ENCODE measurements at regions not wholly inside any gene's neighbourhood (a gene's known extent, or its start where the extent isn't known, plus 50 kb on each side); places are given as distances from the start of the nearest gene placed in this dataset.

GRCh38 chr9:95719354-95719753 is 156.1 kb upstream of the ERCC6L2 start:
- no peaks in the 10 kb centered on the region for H3K4me1 Mint-ChIP-seq
- Histone ChIP-seq H3K4me2 (ENCODE audit: insufficient read depth, insufficient read length, low read length) (no peak overlapping the region), H2BK12ac (ENCODE audit: insufficient read length, low read depth, low read length) (no peak overlapping the region), H2BK15ac (ENCODE audit: low read depth, low read length) (no peak overlapping the region), H3K27ac (ENCODE audit: insufficient read length, low read depth, low read length) (no peak overlapping the region), H2BK5ac (ENCODE audit: insufficient read length, low read length) (no peak overlapping the region), H4K8ac (replicated peaks; ENCODE audit: insufficient read length, low read depth, low read length) (no peak overlapping the region), H2BK120ac (ENCODE audit: low read depth, low read length, poor library complexity, severe bottlenecking) (no peak overlapping the region), H3K9ac (ENCODE audit: extremely low read depth, insufficient read length, low read length) (no peak overlapping the region), H3K4ac (ENCODE audit: low read depth, low read length) (no peak overlapping the region), H4K5ac (ENCODE audit: insufficient read length, low read depth, low read length) (no peak overlapping the region), H4K91ac (ENCODE audit: insufficient read length, low read depth, low read length) (no peak overlapping the region), H4K20me1 (ENCODE audit: control insufficient read depth, insufficient read depth, insufficient read length) (no peaks in the 10 kb centered on the region), H3K4me1 (ENCODE audit: insufficient read depth, low read length) (no peaks in the 10 kb centered on the region), H3K18ac (ENCODE audit: insufficient read length, low read depth, low read length) (no peak overlapping the region), H3K56ac (ENCODE audit: insufficient read length, low read depth, low read length) (no peak overlapping the region), H3K27me3 (ENCODE audit: insufficient read depth, low read length) (no peaks in the 10 kb centered on the region), H3K23ac (ENCODE audit: insufficient read length, low read depth, low read length) (no peak overlapping the region), H3K79me1 (ENCODE audit: insufficient read depth, low read depth, low read length, poor library complexity, severe bottlenecking) (no peaks in the 10 kb centered on the region), H2BK20ac (ENCODE audit: low read depth, low read length, poor library complexity, severe bottlenecking) (no peak overlapping the region), H3K9me3 (ENCODE audit: control insufficient read depth, low read depth, low read length) (no peaks in the 10 kb centered on the region), H3K14ac (ENCODE audit: insufficient read depth, low read length) (no peak overlapping the region), H3K23me2 (ENCODE audit: insufficient read length, low read depth, low read length, poor library complexity, severe bottlenecking) (no peaks in the 10 kb centered on the region), H2AK5ac (ENCODE audit: insufficient read length, low read length) (no peak overlapping the region), H3T11ph (ENCODE audit: low read length) (no peak overlapping the region), H2AFZ (ENCODE audit: low read length) (no peak overlapping the region), H3K79me2 (ENCODE audit: insufficient read depth, low read length) (no peaks in the 10 kb centered on the region)
- H3K27me3 Mint-ChIP-seq (ENCODE audit: low read depth), result peaks cover 4% of the 10 kb centered on the region
- peaks cover 4 to 6% (median 5%) of the 10 kb centered on the region in 3 experiments; a peak in 6 of 7 replicates for H3K36me3 Mint-ChIP-seq (ENCODE audit: insufficient read depth in 1 of 3, low read depth in 3 of 3)
- no peak for DNase-seq
- TF ChIP-seq CTCF (conservative IDR thresholded peaks at IDR 0.05), result no peak
- no peak overlapping the region for H3K27ac Mint-ChIP-seq
- H3K9me3 Mint-ChIP-seq, result peaks cover 5 to 14% of the 10 kb centered on the region in 2 experiments
- no peak overlapping the region for H3K4me3 Mint-ChIP-seq
- no CpG with 5 or more reads among the region's 8 CpGs for WGBS (ENCODE audit: extremely low coverage, insufficient read length, low lambda C conversion rate)

All from H9 (cell line).